Omental fat pad (tissue), 3 donors: ENCODE measurements at regions not wholly inside any gene's neighbourhood (a gene's known extent, or its start where the extent isn't known, plus 50 kb on each side); places are given as distances from the start of the nearest gene placed in this dataset.

Source experiments
- ATAC-seq: fragments of 150-250 bp; one replicate; pipeline ENCODE4 v1.9.1; 2016; ENCODE audit warnings: mild to moderate bottlenecking, moderate library complexity; ENCODE audit not compliant: low FRiP score
- DNase-seq: peaks from one replicate; pipeline ENCODE4 v3.0.0-alpha.2; 2019; ENCODE audit warnings: low spot score
- CTCF ChIP-seq, 3 donors: fragments of 450-650 bp; IDR thresholded peaks; one replicate each; pipeline ENCODE4 v1.5.1; 2016 to 2017; ENCODE audit warnings: antibody characterized with exemption in 3 of 3, mild to moderate bottlenecking in 3 of 3, moderate library complexity in 2 of 3

GRCh38 chr17:77745702-77746101 is 212.8 kb upstream of the TNRC6C start:
- no peak for TF ChIP-seq CTCF (IDR thresholded peaks at IDR 0.05)
- DNase-seq, result no peak
- ATAC-seq, result no peak

GRCh38 chr17:77746393-77746792 is 212.1 kb upstream of the TNRC6C start:
- DNase-seq (no peak), ATAC-seq (no peak)
- TF ChIP-seq CTCF (IDR thresholded peaks at IDR 0.05), result no peak

- TF ChIP-seq CTCF (IDR thresholded peaks at IDR 0.05), result no peak
- ATAC-seq, result no peak
- no peak for DNase-seq
Measured at GRCh38 chr17:77746896-77747554, 211.5 kb upstream of the TNRC6C start.

GRCh38 chr17:77748436-77748835 is 210.1 kb upstream of the TNRC6C start:
- ATAC-seq (no peak), DNase-seq (no peak)
- TF ChIP-seq CTCF (IDR thresholded peaks at IDR 0.05), result no peak

GRCh38 chr17:77749321-77749751 is 209.2 kb upstream of the TNRC6C start:
- no peak for TF ChIP-seq CTCF (IDR thresholded peaks at IDR 0.05)
- ATAC-seq (no peak), DNase-seq (no peak)

GRCh38 chr17:77749989-77750388 is 208.5 kb upstream of the TNRC6C start:
- ATAC-seq (no peak), DNase-seq (no peak)
- no peak for TF ChIP-seq CTCF (IDR thresholded peaks at IDR 0.05)

GRCh38 chr17:77750427-77751043 is 208.0 kb upstream of the TNRC6C start:
- no peak for ATAC-seq
- TF ChIP-seq CTCF (IDR thresholded peaks at IDR 0.05), result no peak
- no peak for DNase-seq
